ENCODE measurements at regions not wholly inside any gene's neighbourhood (a gene's known extent, or its start where the extent isn't known, plus 50 kb on each side); places are given as distances from the start of the nearest gene placed in this dataset.

- no peak for TF ChIP-seq POLR2A (IDR thresholded peaks at IDR 0.05; ENCODE audit: low read length)
- TF ChIP-seq GATA1 (IDR thresholded peaks at IDR 0.05; ENCODE audit: low read depth, low read length), result no peak
- no peak for DNase-seq
Observed at GRCh38 chr1:55750628-55750995, 535.4 kb upstream of the USP24 start.

DNA sequence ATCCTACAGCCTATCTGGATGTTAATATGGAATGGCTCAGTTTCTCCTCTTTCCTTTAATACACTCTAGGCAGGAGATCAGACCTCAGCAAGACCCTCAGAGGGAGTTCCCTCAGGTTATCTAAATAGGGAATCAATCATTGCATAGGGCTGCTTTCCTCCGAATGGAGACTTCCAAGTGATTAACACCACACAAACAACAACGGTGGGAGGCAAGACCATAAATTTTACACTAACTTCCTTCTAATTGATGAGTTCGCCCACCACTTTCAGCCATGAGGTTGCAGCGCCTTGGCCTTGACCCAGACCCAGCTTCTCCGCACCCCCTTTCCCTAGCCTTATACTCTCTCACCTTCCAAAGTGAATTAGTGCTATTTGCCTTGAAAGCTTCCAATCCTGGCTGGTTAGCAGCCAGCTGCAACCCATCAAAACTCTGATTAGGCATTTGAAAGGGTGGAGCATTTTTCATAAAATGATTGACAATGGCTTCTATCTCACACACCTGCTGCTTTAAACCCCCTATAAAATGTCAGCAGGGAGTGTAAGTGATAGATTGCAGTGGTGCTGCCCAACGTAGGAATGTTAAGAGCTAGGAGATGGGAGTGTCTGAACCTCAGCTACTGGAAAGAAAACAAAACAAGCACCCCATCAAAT, 534.9 kb upstream of the USP24 start:
- TF ChIP-seq POLR2A (IDR thresholded peaks at IDR 0.05; ENCODE audit: low read length), result no peak
- no peak for TF ChIP-seq GATA1 (IDR thresholded peaks at IDR 0.05; ENCODE audit: low read depth, low read length)
- no peak for DNase-seq

DNA sequence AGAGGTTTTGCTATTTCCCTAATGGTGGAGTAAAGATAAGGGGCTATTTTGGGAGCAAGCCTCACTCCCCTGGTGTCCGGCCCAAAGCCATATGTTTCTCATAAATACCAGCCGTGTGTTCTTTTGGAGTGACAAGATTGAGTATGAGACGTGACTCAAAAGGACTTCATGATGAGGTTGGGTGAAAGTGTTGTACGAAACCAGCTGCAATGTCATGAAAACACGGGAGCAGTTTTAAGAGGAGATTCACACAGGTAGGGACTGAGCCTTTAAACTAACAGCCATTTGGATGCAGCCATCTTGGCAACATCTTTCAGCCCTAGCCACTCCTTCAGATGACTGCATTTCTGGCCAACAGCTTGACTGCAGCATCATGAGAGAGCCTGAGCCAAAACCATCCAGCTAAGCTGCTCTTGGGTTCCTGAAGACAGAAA, 532.3 kb upstream of the USP24 start:
- TF ChIP-seq POLR2A (IDR thresholded peaks at IDR 0.05; ENCODE audit: low read length) (no peak), GATA1 (IDR thresholded peaks at IDR 0.05; ENCODE audit: low read depth, low read length) (no peak)
- DNase-seq, result no peak

DNA sequence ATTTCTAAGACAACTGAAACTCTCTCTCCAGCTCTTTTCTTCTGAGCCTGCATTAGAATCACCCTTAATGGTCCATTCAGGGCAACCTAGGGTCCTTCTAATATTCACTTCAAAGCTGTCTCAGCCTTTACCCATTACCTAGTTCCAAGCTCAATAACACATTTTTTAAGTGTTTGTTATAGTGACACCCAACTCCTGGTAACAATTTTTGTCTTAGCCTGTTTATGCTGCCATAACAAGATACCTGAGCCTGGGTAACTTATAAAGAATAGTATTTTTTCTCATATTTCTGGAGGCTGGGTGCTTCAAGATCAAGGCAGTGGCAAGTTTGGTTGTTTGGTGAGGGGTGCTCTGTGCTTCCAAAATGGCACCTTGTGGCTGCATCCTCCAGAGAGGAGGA, 531.5 kb upstream of the USP24 start:
- TF ChIP-seq GATA1 (IDR thresholded peaks at IDR 0.05; ENCODE audit: low read depth, low read length) (no peak), POLR2A (IDR thresholded peaks at IDR 0.05; ENCODE audit: low read length) (no peak)
- no peak for DNase-seq

DNA sequence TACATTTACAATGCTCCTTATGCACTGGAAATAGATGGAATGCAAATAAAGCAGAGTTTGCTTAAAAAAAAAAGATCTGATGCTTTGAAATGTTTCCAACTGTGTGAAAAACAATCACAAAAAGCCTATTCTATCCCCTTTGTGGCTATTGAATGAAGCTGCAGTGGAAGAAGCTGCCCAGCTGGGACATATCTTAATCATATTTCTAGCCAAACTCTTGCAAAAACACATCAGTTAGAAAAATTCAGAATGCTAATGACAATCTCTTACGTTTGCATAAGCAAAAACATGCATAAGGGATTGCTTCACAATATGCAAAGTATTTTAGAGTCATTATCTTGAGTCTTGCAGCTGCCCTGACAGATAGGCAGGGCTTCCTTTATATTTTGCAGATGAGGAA, 526.4 kb upstream of the USP24 start:
- TF ChIP-seq POLR2A (IDR thresholded peaks at IDR 0.05; ENCODE audit: low read length), result no peak
- TF ChIP-seq GATA1 (IDR thresholded peaks at IDR 0.05; ENCODE audit: low read depth, low read length), result no peak
- no peak for DNase-seq

DNA sequence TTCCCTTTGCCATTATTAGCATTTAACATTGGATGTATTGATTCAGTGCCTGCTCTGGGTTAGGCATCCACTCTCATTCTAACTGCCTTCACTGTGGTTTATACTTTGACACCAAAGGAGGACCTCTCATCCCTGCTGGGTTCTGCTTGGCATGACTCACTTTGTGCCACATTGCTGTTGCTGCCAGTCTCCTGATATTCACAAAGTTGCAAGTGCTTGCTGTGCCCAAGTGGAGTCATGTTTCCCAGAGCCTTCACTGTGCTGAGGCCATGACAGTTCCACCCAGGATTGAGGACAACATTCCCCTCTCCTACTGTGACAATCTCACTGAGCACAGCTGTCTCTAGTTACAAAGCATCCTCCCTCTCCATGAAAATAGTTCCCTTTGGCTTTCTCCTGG, 519.9 kb upstream of the USP24 start:
- DNase-seq, result no peak
- TF ChIP-seq POLR2A (IDR thresholded peaks at IDR 0.05; ENCODE audit: low read length), result no peak
- no peak for TF ChIP-seq GATA1 (IDR thresholded peaks at IDR 0.05; ENCODE audit: low read depth, low read length)

DNA sequence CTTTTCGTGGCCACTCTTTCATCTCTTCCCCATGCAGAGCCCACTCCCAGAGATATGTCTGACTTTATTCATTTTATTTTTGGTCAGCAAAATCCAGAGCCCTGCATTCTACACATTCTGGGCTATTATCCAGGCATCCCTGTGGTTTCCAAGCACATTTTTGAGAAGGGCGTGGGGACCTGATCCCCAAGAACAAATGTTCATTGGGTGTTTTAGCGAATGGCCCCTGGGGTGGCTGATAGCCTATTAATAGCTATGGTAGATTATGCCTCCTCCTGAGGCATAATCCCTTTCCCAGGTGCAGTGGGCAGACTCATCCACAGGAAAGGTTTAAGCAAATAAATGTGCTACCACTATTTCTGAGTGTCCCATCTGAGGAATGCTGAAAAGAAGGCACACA, 511.8 kb upstream of the USP24 start:
- DNase-seq, result no peak
- TF ChIP-seq GATA1 (IDR thresholded peaks at IDR 0.05; ENCODE audit: low read depth, low read length), result no peak
- TF ChIP-seq POLR2A (IDR thresholded peaks at IDR 0.05; ENCODE audit: low read length), result no peak

GRCh38 chr1:55725378-55725777, 510.2 kb upstream of the USP24 start:
- TF ChIP-seq POLR2A (IDR thresholded peaks at IDR 0.05; ENCODE audit: low read length) (no peak), GATA1 (IDR thresholded peaks at IDR 0.05; ENCODE audit: low read depth, low read length) (no peak)
- no peak for DNase-seq

- TF ChIP-seq POLR2A (IDR thresholded peaks at IDR 0.05; ENCODE audit: low read length) (no peak), GATA1 (IDR thresholded peaks at IDR 0.05; ENCODE audit: low read depth, low read length) (no peak)
- no peak for DNase-seq
Observed at GRCh38 chr1:55724551-55725325, 509.6 kb upstream of the USP24 start.

DNA sequence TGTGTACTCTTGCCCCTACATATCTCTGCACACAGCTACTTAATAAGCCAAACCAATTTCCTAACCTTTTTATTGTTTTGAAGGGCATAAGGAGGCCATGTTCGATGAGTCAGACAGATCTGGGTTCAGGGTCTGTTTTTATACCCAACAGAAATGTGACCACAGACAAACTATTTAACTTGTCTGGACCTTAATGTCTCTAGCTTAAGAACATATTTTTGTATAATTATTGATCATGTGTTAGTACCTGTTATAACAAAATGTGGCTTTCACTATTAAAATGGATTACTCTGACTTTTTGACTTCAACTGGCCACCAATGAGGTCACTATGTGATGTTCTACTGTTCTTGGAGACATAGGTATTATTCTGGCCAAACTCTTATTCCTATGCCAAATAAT, 507.8 kb upstream of the USP24 start:
- DNase-seq, result no peak

GRCh38 chr1:55720261-55720660, 505.1 kb upstream of the USP24 start:
- no peak for TF ChIP-seq POLR2A (IDR thresholded peaks at IDR 0.05; ENCODE audit: low read length)
- no peak for TF ChIP-seq GATA1 (IDR thresholded peaks at IDR 0.05; ENCODE audit: low read depth, low read length)
- DNase-seq, result no peak

More for the DNA sequence above, 507.8 kb upstream of the USP24 start:
- no peak for TF ChIP-seq GATA1 (IDR thresholded peaks at IDR 0.05; ENCODE audit: low read depth, low read length)
- TF ChIP-seq POLR2A (IDR thresholded peaks at IDR 0.05; ENCODE audit: low read length), result no peak

DNA sequence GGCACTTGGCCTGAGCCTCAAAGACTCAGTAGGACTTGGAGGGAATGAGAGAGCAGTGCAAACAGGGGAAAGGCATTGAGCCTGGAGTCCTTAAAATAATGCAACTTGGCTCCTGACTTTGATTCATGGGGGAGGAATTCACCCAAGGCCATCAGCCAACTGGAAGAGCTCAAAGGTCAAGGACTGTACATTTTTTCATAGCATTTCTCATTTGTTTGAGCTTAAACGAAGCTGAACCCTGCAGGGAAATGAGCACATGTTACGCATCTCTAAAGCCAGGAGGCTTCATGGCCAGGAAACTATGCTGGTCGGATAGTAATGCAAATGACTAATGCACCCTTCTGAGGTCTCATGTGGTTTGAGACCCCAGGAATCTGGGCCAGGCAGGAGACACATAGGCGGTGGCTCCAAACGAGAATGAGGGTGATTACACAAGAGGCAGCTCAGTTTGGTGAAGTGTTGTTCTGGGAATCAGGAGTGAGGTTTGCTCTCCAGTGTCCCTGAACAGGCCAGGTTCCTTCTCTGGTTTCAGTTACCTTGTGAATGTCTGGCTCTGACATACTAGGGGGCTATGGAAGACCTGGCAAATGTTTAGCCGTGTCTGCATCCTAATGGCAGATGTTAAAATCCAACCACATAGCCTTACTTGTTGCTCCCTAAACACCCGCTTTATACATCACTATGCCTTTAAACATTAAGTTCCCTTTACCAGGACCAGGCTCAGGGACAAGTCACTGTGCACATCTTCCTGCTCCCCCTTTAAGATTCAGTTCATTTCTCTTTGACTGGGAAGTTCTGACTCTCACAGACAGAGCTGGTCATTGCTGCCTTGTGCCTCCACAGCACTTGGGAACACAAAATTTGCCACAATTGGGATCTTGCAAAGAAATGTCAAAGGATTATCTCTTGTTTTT, 503.9 kb upstream of the USP24 start:
- no peak for DNase-seq
- TF ChIP-seq GATA1 (IDR thresholded peaks at IDR 0.05; ENCODE audit: low read depth, low read length), result no peak
- no peak for TF ChIP-seq POLR2A (IDR thresholded peaks at IDR 0.05; ENCODE audit: low read length)

DNA sequence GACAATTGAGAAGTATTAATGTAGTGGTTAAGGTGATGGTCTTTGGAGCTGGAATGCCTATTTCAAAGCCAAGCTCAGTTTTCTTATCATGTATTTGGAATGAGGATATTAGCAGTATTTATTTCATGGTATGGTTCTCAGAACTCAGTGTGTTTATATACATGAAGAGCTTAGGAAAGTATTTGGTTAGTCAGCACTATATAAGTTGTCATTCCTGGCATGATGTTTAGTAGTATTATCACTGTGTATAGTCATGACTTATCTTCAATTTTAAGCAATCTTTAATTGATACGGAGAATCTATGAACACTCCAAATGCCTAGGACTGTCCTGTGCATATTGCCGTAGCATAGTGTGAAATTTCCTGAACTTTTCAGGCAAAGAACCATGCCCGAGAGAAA, 501.9 kb upstream of the USP24 start:
- no peak for TF ChIP-seq GATA1 (IDR thresholded peaks at IDR 0.05; ENCODE audit: low read depth, low read length)
- no peak for TF ChIP-seq POLR2A (IDR thresholded peaks at IDR 0.05; ENCODE audit: low read length)
- DNase-seq, result no peak

DNA sequence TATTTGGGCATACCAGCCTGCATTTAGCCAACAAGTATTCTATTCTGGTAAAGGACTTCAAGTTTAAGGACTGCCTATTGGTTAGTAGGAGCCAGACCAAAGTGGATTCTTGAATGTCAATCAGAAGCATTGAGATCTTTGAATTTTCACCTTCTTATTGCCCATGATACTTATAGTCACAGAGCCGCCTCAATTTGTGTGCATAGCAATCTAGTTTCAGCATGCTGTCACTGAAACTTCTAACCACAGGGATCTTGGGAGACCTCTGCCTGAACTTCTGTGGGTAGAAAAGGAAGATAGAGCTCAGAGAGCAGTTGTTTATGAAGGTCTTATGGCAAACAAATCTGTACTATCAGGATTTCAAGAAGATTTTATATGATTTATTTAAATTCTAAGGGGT, 501.4 kb upstream of the USP24 start:
- TF ChIP-seq POLR2A (IDR thresholded peaks at IDR 0.05; ENCODE audit: low read length) (no peak), GATA1 (IDR thresholded peaks at IDR 0.05; ENCODE audit: low read depth, low read length) (no peak)
- DNase-seq, result no peak

Measured in erythroblast (primary cell).